ENCODE measurements at regions not wholly inside any gene's neighbourhood (a gene's known extent, or its start where the extent isn't known, plus 50 kb on each side); places are given as distances from the start of the nearest gene placed in this dataset.

DNA sequence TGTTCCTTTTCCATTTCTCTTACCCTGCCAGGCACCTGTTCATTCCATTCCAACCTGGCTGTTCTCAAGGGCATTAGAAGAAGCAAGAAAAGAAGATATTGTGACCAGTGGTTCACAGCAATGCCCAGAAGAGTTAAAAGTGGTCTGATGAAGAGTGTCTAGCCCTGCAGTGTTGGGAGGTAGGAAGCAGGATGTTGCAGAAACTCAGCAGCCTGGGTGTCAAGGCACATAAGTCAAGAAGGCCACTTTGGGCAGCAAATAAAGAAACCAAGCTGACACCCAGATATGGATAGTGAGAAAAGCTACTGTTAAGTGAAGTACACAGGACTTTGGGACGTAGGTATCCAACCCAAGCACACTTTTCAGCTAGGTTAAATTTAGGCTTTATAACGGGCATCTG is 199.9 kb upstream of the SATB1 start:
- DNase-seq (ENCODE audit: low read depth in 1 of 2, low spot score in 2 of 2) (no peak), FAIRE-seq (no peak)
- Histone ChIP-seq H3K4ac (replicated peaks; ENCODE audit: insufficient read length, low read depth, low read length) (no peak overlapping the region), H3K4me2 (ENCODE audit: insufficient read depth in 1 of 2, low read depth in 2 of 2, low read length in 2 of 2) (no peak overlapping the region), H2BK120ac (replicated peaks; ENCODE audit: low read depth, low read length) (no peak overlapping the region), H4K91ac (replicated peaks; ENCODE audit: insufficient read length, low read length) (no peak overlapping the region), H3K27me3 (replicated peaks in 1 of 4; ENCODE audit: control insufficient read depth in 3 of 4, extremely low read depth in 1 of 4, insufficient read depth in 3 of 4, low read length in 3 of 4) (no peaks in the 10 kb centered on the region), H2AFZ (ENCODE audit: low read length) (no peak overlapping the region), H3K36me3 (ENCODE audit: control insufficient read depth in 2 of 4, insufficient read depth in 4 of 4, low read length in 3 of 4) (no peaks in the 10 kb centered on the region), H3K79me2 (ENCODE audit: control insufficient read depth in 1 of 2, insufficient read depth in 2 of 2, low read length in 2 of 2) (no peaks in the 10 kb centered on the region), H3K18ac (ENCODE audit: extremely low read depth, low read length) (no peak overlapping the region), H3K9ac (replicated peaks in 1 of 4; ENCODE audit: extremely low read depth in 1 of 4, low read depth in 3 of 4, low read length in 3 of 4) (no peak overlapping the region), H3K27ac (ENCODE audit: low read depth, low read length) (no peak overlapping the region), H3K9me3 (ENCODE audit: insufficient read depth in 2 of 2, low read depth in 1 of 2, low read length in 1 of 2) (no peaks in the 10 kb centered on the region), H2AK5ac (ENCODE audit: low read depth, low read length) (no peak overlapping the region), H3K79me1 (ENCODE audit: low read depth, low read length) (no peaks in the 10 kb centered on the region), H3K14ac (ENCODE audit: insufficient read length) (no peak overlapping the region), H3K23me2 (ENCODE audit: low read depth, low read length) (no peaks in the 10 kb centered on the region), H4K20me1 (replicated peaks in 1 of 2; ENCODE audit: control insufficient read depth in 1 of 2, insufficient read depth in 2 of 2, low read length in 2 of 2) (no peaks in the 10 kb centered on the region), H2BK5ac (ENCODE audit: low read depth, low read length) (no peak overlapping the region), H3K56ac (replicated peaks; ENCODE audit: insufficient read length, low read depth, low read length) (no peak overlapping the region), H4K5ac (ENCODE audit: insufficient read length, low read depth, low read length) (no peak overlapping the region), H2BK15ac (ENCODE audit: low read length) (no peak overlapping the region), H2BK12ac (ENCODE audit: low read depth, low read length) (no peak overlapping the region), H4K8ac (ENCODE audit: extremely low read depth, insufficient read depth, low read length) (no peak overlapping the region), H3K23ac (ENCODE audit: insufficient read length) (no peak overlapping the region), H2BK20ac (ENCODE audit: low read length) (no peak overlapping the region), H3K4me1 (replicated peaks in 1 of 4; ENCODE audit: control insufficient read depth in 3 of 4, insufficient read depth in 4 of 4, low read length in 3 of 4) (no peaks in the 10 kb centered on the region), H3K4me3 (ENCODE audit: extremely low read depth in 1 of 4, insufficient read depth in 2 of 4, low read depth in 3 of 4, low read length in 4 of 4) (no peak overlapping the region)
- whole genome bisulfite sequencing, 2 experiments (ENCODE audit: extremely low coverage in 1 of 2, insufficient coverage in 1 of 2, insufficient read length in 1 of 2, insufficient replicate concordance in 2 of 2, low coverage in 1 of 2, low lambda C conversion rate in 2 of 2, missing lambda C conversion rate in 1 of 2), result 80% methylated on average over 2 of the region's 2 CpGs; no CpG with 5 or more reads in 1 of the 2 experiments
- ChIA-PET POLR2A (ENCODE audit: partially characterized antibody) (no interaction called here), CTCF (ENCODE audit: partially characterized antibody) (no interaction called here)
- TF ChIP-seq, protein P1, sequence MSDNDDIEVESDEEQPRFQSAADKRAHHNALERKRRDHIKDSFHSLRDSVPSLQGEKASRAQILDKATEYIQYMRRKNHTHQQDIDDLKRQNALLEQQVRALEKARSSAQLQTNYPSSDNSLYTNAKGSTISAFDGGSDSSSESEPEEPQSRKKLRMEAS (IDR thresholded peaks at IDR 0.05), result no peak
- TF ChIP-seq ZNF274 (IDR thresholded peaks at IDR 0.05; ENCODE audit: borderline replicate concordance, extremely low read depth, low read length) (no peak), TAF1 (IDR thresholded peaks at IDR 0.05; ENCODE audit: low read depth, low read length) (no peak), EZH2 (IDR thresholded peaks at IDR 0.05; ENCODE audit: low read depth, low read length, severe bottlenecking) (no peak), KDM1A (IDR thresholded peaks at IDR 0.05; ENCODE audit: borderline replicate concordance, low read length) (no peak), SIX5 (IDR thresholded peaks at IDR 0.05; ENCODE audit: low read depth, low read length) (no peak), RXRA (IDR thresholded peaks at IDR 0.05; ENCODE audit: insufficient read depth, low read depth, low read length) (no peak), POU5F1 (IDR thresholded peaks at IDR 0.05; ENCODE audit: low read depth, low read length) (no peak), GTF2F1 (IDR thresholded peaks at IDR 0.05; ENCODE audit: borderline replicate concordance, low read depth, low read length) (no peak), HDAC6 (IDR thresholded peaks at IDR 0.05; ENCODE audit: low read depth, low read length) (no peak), JUN (IDR thresholded peaks at IDR 0.05; ENCODE audit: low read depth, low read length) (no peak), YY1 (IDR thresholded peaks at IDR 0.05; ENCODE audit: low read depth, low read length) (no peak), BCL11A (IDR thresholded peaks at IDR 0.05; ENCODE audit: low read depth in 2 of 2, low read length in 2 of 2) (no peak), SUZ12 (IDR thresholded peaks at IDR 0.05; ENCODE audit: low read length) (no peak), MAFK (IDR thresholded peaks at IDR 0.05; ENCODE audit: low read depth, low read length) (no peak), SIRT6 (IDR thresholded peaks at IDR 0.05; ENCODE audit: low read length) (no peak), PHF8 (conservative IDR thresholded peaks at IDR 0.05; ENCODE audit: low read depth, low read length) (no peak)

Measured in H1 (cell line).